ENCODE measurements at regions not wholly inside any gene's neighbourhood (a gene's known extent, or its start where the extent isn't known, plus 50 kb on each side); places are given as distances from the start of the nearest gene placed in this dataset.

- no peaks in the 10 kb centered on the region for H3K27me3 ChIP-seq (ENCODE audit: insufficient read depth, poor library complexity, severe bottlenecking)
- H3K27ac ChIP-seq (replicated peaks): no peak overlapping the region
- TF ChIP-seq CTCF (IDR thresholded peaks at IDR 0.05; ENCODE audit: insufficient read depth, low read length): no peak
- no peak for TF ChIP-seq SPI1 (IDR thresholded peaks at IDR 0.05; ENCODE audit: borderline replicate concordance, low read depth)
- TF ChIP-seq GABPA (IDR thresholded peaks at IDR 0.05; ENCODE audit: low read depth): no peak
- no peak for TF ChIP-seq REST (IDR thresholded peaks at IDR 0.05; ENCODE audit: insufficient replicate concordance, low read depth)
- no peak for TF ChIP-seq POLR2AphosphoS5 (IDR thresholded peaks at IDR 0.05; ENCODE audit: low read depth)
- no peak overlapping the region for H3K4me3 ChIP-seq (replicated peaks; ENCODE audit: insufficient read depth, low read length)
- DNase-seq (ENCODE audit: low read depth in 1 of 2, low spot score in 1 of 2): no peak
Measured at GRCh38 chr3:104977719-104978118, 389.0 kb upstream of the ALCAM start.

DNA sequence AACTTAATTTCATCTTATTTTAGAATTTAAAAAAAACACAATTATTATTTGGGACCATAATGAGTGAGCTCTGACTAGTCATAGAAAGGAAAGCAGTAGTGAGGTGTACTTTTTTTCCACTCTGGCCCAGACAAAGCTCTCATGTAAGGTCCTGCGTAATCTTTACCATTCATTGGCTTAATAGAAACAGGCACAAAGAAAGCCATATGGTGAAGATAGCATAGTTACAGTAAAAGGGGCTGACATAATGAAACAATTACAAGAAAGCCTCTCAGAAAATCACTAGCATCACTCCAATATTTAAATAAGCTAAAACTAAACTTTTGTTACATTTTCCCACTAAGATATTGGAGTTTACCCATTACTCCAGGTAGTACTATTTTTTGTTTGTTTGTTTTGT lies 384.6 kb upstream of the ALCAM start:
- no peak overlapping the region for H3K27ac ChIP-seq (replicated peaks)
- H3K4me3 ChIP-seq (replicated peaks; ENCODE audit: insufficient read depth, low read length): no peak overlapping the region
- TF ChIP-seq SPI1 (IDR thresholded peaks at IDR 0.05; ENCODE audit: borderline replicate concordance, low read depth) (no peak), GABPA (IDR thresholded peaks at IDR 0.05; ENCODE audit: low read depth) (no peak), REST (IDR thresholded peaks at IDR 0.05; ENCODE audit: insufficient replicate concordance, low read depth) (no peak), CTCF (IDR thresholded peaks at IDR 0.05; ENCODE audit: insufficient read depth, low read length) (no peak), POLR2AphosphoS5 (IDR thresholded peaks at IDR 0.05; ENCODE audit: low read depth) (no peak)
- H3K27me3 ChIP-seq (ENCODE audit: insufficient read depth, poor library complexity, severe bottlenecking): no peaks in the 10 kb centered on the region
- no peak for DNase-seq (ENCODE audit: low read depth in 1 of 2, low spot score in 1 of 2)

DNA sequence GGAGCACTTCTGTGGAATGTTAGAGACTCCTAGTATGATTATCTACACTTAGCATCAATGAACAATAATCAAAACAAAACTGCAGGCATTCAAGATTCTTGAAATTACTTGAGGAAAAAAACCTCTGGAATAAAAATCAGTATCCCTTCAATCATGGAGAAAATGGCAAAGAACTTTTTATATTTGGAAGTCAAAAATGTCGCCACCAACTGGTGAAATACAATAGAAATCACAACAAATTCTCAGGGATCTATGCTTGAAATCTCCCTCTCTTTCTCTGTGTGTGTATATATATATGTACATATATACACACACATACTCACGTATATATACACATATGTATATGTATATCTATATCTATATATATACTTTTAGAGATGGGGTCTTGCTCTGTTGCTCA lies 378.9 kb upstream of the ALCAM start:
- TF ChIP-seq REST (IDR thresholded peaks at IDR 0.05; ENCODE audit: insufficient replicate concordance, low read depth) (no peak), POLR2AphosphoS5 (IDR thresholded peaks at IDR 0.05; ENCODE audit: low read depth) (no peak)
- H3K27ac ChIP-seq (replicated peaks): no peak overlapping the region
- H3K4me3 ChIP-seq (replicated peaks; ENCODE audit: insufficient read depth, low read length): no peak overlapping the region
- H3K27me3 ChIP-seq (ENCODE audit: insufficient read depth, poor library complexity, severe bottlenecking): no peaks in the 10 kb centered on the region
- no peak for DNase-seq (ENCODE audit: low read depth in 1 of 2, low spot score in 1 of 2)

DNA sequence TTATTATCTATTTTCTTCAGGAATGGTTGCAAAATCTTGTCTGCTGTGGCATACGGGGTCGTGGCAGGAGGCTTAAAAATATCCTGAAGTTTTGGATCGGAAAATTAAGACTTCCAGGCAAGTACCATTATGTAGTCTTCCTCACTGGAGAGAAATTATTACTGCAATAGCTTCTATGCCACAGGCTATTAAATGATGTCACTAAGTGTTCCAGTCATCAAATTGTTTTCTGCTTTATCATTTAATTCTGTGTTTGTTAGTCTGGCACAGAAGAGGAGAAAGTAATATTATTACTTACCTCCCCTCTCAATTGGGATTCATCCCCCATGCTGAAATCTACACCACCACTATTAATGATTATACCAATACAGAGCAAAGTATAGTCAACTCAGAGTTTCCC lies 378.2 kb upstream of the ALCAM start:
- no peak overlapping the region for H3K27ac ChIP-seq (replicated peaks)
- no peak overlapping the region for H3K4me3 ChIP-seq (replicated peaks; ENCODE audit: insufficient read depth, low read length)
- H3K27me3 ChIP-seq (ENCODE audit: insufficient read depth, poor library complexity, severe bottlenecking): no peaks in the 10 kb centered on the region
- TF ChIP-seq SPI1 (IDR thresholded peaks at IDR 0.05; ENCODE audit: borderline replicate concordance, low read depth) (no peak), CTCF (IDR thresholded peaks at IDR 0.05; ENCODE audit: insufficient read depth, low read length) (no peak), REST (IDR thresholded peaks at IDR 0.05; ENCODE audit: insufficient replicate concordance, low read depth) (no peak), POLR2AphosphoS5 (IDR thresholded peaks at IDR 0.05; ENCODE audit: low read depth) (no peak), GABPA (IDR thresholded peaks at IDR 0.05; ENCODE audit: low read depth) (no peak)
- no peak for DNase-seq (ENCODE audit: low read depth in 1 of 2, low spot score in 1 of 2)

All from HL-60 (cell line).